T1000 (cell line): ENCODE measurements at regions not wholly inside any gene's neighbourhood (a gene's known extent, or its start where the extent isn't known, plus 50 kb on each side); places are given as distances from the start of the nearest gene placed in this dataset.
"Not testable (repeated sequence)": the region's sequence is repeated elsewhere in the genome, so short reads cannot be mapped to it uniquely, and the experiment has no call there.

ENCODE experiments used
- DNase-seq: peaks from one replicate; lab custom pipeline; 2025; ENCODE audit warnings: mixed read lengths; lab: John Stamatoyannopoulos, UW

- no peak for DNase-seq
These were observed 272.0 kb downstream of the KLF13 start for GRCh38 chr15:31598620-31599019.

GRCh38 chr15:31605467-31605931 lies 278.9 kb downstream of the KLF13 start:
- DNase-seq: no peak

- DNase-seq: no peak
These were observed 279.6 kb downstream of the KLF13 start for GRCh38 chr15:31606194-31606669.

GRCh38 chr15:31606931-31607497 lies 280.4 kb downstream of the KLF13 start:
- no peak for DNase-seq

- no peak for DNase-seq
These were observed 281.0 kb downstream of the KLF13 start for GRCh38 chr15:31607656-31608055.

GRCh38 chr15:31609258-31609681 lies 282.6 kb downstream of the KLF13 start:
- DNase-seq: no peak

- DNase-seq: no peak
These were observed 283.3 kb downstream of the KLF13 start for GRCh38 chr15:31609906-31610305.

- no peak for DNase-seq
These were observed 289.2 kb downstream of the KLF13 start for GRCh38 chr15:31615643-31616415.

GRCh38 chr15:31623297-31623696 lies 296.7 kb downstream of the KLF13 start:
- DNase-seq: not testable (repeated sequence)

GRCh38 chr15:31624115-31624514 lies 297.5 kb downstream of the KLF13 start:
- DNase-seq: not testable (repeated sequence)

- not testable (repeated sequence) for DNase-seq
These were observed 309.1 kb downstream of the KLF13 start for GRCh38 chr15:31635715-31636114.

GRCh38 chr15:31636911-31637310 lies 310.3 kb downstream of the KLF13 start:
- not testable (repeated sequence) for DNase-seq

GRCh38 chr15:31643955-31644354 lies 317.3 kb downstream of the KLF13 start:
- DNase-seq: not testable (repeated sequence)

- not testable (repeated sequence) for DNase-seq
These were observed 318.1 kb downstream of the KLF13 start for GRCh38 chr15:31644761-31645160.

- not testable (repeated sequence) for DNase-seq
These were observed 320.7 kb downstream of the KLF13 start for GRCh38 chr15:31647337-31647826.

GRCh38 chr15:31649634-31650033 lies 323.0 kb downstream of the KLF13 start:
- not testable (repeated sequence) for DNase-seq

- not testable (repeated sequence) for DNase-seq
These were observed 323.5 kb downstream of the KLF13 start for GRCh38 chr15:31650055-31650701.

- not testable (repeated sequence) for DNase-seq
These were observed 330.3 kb downstream of the KLF13 start for GRCh38 chr15:31656915-31657314.

GRCh38 chr15:31660816-31661215 lies 334.2 kb downstream of the KLF13 start:
- no peak for DNase-seq

- DNase-seq: not testable (repeated sequence)
These were observed 339.1 kb downstream of the KLF13 start for GRCh38 chr15:31665732-31666131.

GRCh38 chr15:31669158-31669908 lies 342.7 kb downstream of the KLF13 start:
- DNase-seq: not testable (repeated sequence)

GRCh38 chr15:31673263-31673662 lies 346.6 kb downstream of the KLF13 start:
- DNase-seq: not testable (repeated sequence)
